Muscle of back (tissue), 3 donors: ENCODE measurements at regions not wholly inside any gene's neighbourhood (a gene's known extent, or its start where the extent isn't known, plus 50 kb on each side); places are given as distances from the start of the nearest gene placed in this dataset.
A peak's percentile ranks its signal among the peaks of the same experiment; 100 is the strongest.
"Not testable (repeated sequence)": the region's sequence is repeated elsewhere in the genome, so short reads cannot be mapped to it uniquely, and the experiment has no call there.

Source experiments
- DNase-seq, 3 donors: peaks; one replicate each; pipeline versions ENCODE4 v3.0.0 to v3.0.0-alpha.2; 2013

DNA sequence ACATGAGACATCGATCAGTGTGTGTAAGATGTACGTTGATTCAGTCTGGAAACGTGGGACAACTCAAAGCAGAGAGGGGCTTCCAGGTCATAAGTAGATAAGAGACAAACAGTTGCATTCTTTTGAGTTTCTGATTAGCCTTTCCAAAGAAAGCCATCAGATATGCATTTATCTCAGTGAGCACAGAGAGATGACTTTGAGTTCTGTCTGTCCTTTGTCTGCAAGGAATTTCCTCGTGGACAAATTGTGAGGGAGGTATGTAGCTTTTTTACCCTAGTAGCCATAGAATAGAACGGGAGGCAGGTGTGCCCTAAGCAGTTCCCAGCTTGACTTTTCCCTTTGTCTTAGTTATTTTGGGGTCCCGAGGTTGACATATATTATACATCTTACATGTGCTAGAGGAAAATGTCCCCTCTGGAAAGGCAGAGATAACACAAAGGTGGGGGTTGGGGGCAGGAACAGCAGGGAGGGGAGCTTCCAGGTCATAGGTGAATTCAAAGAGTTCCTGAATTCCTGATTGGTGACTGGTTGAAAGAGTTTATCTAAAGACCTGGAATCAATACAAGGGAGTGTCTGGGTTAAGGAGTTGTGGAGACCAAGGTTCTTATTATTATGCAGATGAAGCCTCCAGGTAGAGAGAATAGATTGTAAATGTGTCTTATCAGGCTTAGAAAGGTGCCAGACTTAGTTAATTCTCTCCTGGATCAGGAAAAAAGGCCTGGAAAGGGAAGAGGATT is 237.0 kb downstream of the NFATC2 start:
- DNase-seq, result no peak

DNA sequence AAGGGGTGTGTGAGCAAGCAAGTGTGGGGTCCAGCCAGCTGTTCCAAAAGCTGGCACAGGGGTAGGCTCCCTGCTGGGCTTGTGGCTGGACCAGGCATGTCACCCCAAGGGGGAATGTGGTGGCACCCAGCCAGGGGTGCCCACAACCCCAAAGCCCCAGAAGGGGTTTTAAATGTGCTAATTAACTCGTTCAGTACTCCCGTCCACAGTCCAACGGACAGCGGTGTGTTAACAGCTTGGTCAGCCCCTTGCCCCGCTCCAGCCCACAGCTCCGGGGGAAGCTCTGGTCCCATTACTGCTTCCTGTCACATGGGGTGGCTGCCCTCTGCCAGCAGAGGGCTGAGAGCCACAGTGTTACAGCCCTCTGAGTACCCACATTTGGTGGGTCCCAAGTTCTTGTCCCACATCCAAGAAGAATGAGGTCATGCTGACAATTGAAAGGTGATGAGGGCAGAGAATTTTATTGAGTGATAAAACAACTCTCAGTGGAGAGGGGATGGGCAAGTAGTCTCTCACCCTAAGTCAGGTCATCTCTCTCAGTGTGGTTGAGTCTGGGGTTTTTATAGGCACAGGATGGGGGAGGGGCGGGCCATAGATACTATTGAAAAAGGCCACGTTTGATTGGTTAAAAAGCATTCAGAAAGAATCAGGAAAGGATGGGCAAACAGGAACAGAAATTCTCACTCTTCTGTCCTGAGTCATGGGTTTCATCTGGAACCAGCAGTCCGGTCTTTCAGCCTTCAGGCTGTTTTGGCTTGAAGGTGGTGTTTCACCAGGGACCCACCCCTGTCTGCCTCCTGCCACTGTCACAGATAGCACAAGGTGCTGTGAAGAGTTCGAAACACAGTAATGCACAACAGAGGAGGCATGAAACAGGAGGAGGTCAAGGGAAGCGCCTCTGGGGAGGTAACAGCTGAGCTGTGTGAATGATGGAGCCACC is 238.5 kb downstream of the NFATC2 start:
- DNase-seq, result no peak

DNA sequence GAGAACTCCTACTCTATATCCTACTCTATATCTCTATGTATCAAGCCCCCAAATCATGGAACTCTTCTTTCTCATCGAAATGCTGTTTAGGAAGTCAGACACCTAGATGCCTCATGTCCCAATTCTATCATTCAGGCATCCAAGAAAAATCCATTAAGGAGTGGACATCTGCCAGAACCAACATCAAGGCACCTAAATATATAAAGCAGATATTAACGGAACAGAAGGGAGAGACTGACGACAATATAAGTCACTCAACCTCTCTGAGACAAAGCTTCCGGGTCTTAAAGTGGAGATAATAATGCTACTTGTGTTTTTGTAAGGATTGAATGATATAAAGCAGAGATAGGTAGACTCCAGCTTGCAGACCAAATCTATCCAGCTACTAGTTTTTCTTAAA is 241.5 kb downstream of the NFATC2 start:
- DNase-seq, result no peak

GRCh38 chr20:51300104-51300503 is 242.4 kb downstream of the NFATC2 start:
- no peak for DNase-seq

DNA sequence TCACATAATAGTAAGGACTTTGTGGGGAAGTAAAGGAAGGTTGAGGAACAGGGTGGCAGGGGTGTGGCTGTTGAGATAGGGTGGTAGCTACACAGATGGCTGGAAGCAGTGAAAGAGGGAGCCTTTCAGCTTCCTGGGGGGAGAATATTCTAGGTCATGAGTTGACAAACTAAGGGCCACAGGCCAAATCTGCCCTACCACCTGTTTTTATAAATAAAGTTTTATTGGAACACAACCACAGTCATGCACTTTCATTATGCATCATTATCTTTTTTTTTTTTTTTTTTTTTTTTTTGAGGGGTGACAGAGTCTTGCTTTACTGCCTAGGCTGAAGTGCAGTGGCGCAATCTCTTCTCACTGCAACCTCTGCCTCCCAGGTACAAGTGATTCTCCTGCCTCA is 243.1 kb downstream of the NFATC2 start:
- DNase-seq, result no peak

DNA sequence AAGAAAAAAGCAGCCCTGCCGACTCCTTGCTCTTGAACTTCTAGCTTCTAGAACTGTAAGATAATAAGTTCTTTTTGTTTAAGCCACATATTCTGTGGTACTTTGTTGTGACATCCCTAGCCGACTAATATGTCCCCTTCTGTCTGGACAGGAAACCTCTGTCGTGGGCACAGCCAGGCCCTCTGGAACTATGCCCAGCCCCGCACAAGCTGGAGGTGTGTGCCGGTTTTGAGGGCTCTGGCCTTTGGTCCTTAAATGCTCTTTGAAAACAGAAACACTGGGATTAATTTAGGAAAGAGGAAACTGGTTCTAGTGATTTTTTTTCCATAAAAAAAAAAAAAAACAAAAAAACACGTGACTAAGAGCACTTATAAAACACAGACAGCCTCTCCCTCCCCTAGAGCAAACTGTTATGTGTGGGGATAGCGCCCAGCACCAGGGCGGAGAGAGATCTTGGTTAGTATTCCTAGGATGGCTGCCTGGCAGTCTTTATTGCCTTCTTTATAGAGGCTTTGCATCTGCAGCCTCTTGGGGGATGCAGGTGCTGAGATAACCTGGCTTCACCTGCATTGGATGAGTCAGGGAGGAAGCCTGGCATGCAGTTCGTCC is 244.3 kb downstream of the NFATC2 start:
- DNase-seq, result no peak

GRCh38 chr20:51287628-51288413 is 254.7 kb downstream of the NFATC2 start:
- no peak for DNase-seq

GRCh38 chr20:51286758-51287157 is 255.8 kb downstream of the NFATC2 start:
- no peak for DNase-seq

DNA sequence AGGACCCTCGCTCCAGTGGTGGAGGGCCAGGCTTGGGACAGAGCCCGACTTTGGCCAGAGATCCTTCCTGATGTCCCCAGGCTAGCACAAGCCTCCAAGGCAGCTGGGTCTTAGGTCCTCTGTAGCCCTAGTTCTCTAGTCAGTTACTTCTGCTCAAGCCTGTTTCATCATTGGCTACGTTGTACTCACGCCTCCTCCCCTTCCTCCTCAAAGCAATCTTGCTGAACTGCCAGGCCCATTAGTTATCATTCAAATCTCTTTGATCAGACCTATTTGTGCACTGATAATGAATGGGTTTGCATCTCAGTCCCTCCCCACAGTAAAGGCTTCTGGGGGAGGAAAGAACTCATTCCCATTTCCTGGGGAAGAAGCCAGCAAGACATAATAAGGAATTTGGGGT is 256.8 kb downstream of the NFATC2 start:
- DNase-seq, result no peak

- no peak for DNase-seq
Observed at GRCh38 chr20:51284871-51285270, 257.6 kb downstream of the NFATC2 start.

DNA sequence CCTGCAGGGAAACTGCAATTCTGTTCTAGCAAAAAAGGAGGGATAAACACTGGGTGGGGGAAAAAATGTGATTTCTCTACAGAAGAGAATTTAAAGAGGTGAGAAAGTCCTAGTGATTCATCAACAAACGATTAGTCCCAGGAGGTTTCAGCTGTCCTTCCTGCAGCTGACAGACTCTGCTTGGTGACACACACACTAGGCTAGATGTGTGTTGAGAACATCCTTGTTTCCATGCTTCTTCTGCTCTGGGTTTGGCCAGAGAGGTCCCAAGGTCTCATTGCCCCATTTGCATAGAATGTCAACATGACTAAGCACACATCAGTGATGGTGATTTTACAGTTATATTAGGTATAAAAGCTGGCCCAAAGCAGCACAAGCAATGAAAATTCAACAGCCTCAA is 258.3 kb downstream of the NFATC2 start:
- DNase-seq, result no peak

- no peak for DNase-seq
Observed at GRCh38 chr20:51281521-51281920, 258.6 kb upstream of the KCNG1 start.

- no peak for DNase-seq
Observed at GRCh38 chr20:51280047-51280446, 257.1 kb upstream of the KCNG1 start.

DNA sequence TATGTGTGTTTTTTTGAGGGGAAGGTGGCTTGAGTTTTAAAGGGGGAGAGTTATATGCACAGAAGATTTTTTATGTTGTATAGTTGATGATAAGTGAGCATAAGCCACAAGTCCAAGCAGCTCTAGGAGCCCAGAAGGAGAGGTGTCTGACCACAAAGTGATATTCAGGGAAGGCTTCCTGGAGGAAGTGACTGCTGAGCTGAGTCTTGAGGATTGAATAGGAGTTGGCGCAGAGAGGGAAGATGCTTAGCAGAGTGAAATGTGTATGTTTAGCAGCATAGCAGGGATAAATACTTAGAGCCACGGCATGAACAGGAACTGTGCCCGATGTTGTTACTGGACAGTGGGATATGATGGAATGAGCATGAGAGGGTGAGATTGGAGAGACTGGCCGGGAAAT is 255.1 kb upstream of the KCNG1 start:
- no peak for DNase-seq

- DNase-seq, result no peak
Observed at GRCh38 chr20:51276296-51276695, 253.4 kb upstream of the KCNG1 start.

GRCh38 chr20:51275826-51276225 is 252.9 kb upstream of the KCNG1 start:
- peak in 2 of 3 donors; percentile 8 to 11 for DNase-seq

GRCh38 chr20:51275181-51275580 is 252.3 kb upstream of the KCNG1 start:
- DNase-seq, result no peak

DNA sequence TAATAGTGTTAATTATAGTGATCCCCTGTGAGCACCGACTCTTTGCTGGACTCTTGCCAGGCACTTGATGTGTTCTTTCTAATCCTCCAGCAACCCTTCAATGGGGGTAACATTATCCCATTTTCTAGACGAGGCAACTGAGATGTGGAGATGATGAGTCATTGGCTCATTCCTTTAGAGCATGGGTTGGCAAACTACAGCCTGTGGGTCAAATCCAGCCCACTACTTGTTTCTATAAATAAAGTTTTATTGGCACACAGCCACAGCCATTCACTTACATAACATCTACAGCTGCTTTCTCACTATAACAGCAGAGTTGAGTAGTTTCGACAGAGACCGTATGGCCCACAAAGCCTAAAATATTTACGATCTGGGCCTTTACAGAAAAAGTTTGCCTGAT is 249.5 kb upstream of the KCNG1 start:
- DNase-seq, result peak; percentile 4 to 30 (median 5)

DNA sequence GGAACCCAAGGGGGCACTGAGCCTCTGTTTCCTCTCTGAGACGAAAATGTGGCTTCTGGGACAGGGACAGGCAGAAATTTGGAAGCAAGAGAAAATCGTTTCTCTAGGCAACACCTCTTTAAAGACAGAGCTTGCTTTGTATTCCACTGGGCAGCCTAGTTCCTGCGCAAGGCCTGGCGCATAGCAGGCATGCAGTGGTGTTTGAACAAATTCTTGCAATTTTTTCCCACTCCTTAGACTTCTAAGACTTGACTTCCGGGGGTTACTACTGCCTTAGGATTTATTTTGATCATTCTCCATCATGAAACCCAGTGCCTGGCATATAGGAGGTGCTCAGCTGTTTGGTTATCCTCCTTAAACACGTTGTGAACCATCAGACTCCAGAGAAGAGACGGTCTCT is 249.0 kb upstream of the KCNG1 start:
- DNase-seq, result no peak

- DNase-seq, result not testable (repeated sequence)
Observed at GRCh38 chr20:51271289-51271688, 248.4 kb upstream of the KCNG1 start.

DNA sequence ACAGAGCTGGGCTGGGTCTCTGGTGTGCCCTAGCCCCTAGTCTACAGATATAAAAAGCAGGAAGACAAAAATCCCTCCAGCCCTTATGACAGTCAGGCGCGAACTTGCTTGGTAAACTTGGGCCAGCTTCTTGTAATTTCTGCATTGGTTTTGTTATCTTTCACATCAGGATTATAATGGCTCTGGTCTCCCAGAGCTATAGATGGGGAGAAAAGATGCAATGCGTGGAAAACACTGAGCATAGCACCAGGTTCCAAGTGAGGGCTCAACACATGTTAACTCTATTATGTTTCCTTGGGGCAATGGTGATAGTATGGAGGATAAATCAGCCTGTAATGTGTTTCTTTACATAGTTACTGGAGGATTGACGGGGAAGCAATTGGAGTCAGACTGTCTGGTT is 246.8 kb upstream of the KCNG1 start:
- no peak for DNase-seq

GRCh38 chr20:51267679-51268078 is 244.8 kb upstream of the KCNG1 start:
- DNase-seq, result no peak
